Liver (tissue), 3 donors: ENCODE measurements at regions not wholly inside any gene's neighbourhood (a gene's known extent, or its start where the extent isn't known, plus 50 kb on each side); places are given as distances from the start of the nearest gene placed in this dataset.

Experiments
- CTCF ChIP-seq: fragments of 150-350 bp; IDR thresholded peaks from 2 replicates; pipeline ENCODE4 v1.5.1; 2017; ENCODE audit warnings: improper control_type of control experiment, low read depth, low read length; ENCODE audit not compliant: missing input control
- JUND ChIP-seq, 2 donors: IDR thresholded peaks; 2 replicates each; pipeline ENCODE4 v1.6.1; 2016; ENCODE audit warnings: antibody characterized with exemption in 2 of 2
- MAX ChIP-seq: IDR thresholded peaks from 2 replicates; pipeline ENCODE4 v1.6.1; 2016; ENCODE audit warnings: antibody characterized with exemption
- RAD21 ChIP-seq, 2 donors: IDR thresholded peaks; 2 replicates each; pipeline ENCODE4 v1.6.1; 2016; ENCODE audit warnings: antibody characterized with exemption in 2 of 2, mild to moderate bottlenecking in 2 of 2
- REST ChIP-seq: IDR thresholded peaks from 2 replicates; pipeline ENCODE4 v1.6.1; 2016; ENCODE audit warnings: antibody characterized with exemption, mild to moderate bottlenecking
- donor health status: healthy.
- donor health status: healthy.

GRCh38 chrX:40205471-40205870 lies 107.7 kb upstream of the BCOR start:
- TF ChIP-seq MAX = no peak
- no peak for TF ChIP-seq CTCF
- no peak for TF ChIP-seq REST
- no peak for TF ChIP-seq RAD21 (IDR thresholded peaks at IDR 0.05)
- no peak for TF ChIP-seq JUND (IDR thresholded peaks at IDR 0.05)
